Left lung (tissue), 4 donors: ENCODE measurements at regions not wholly inside any gene's neighbourhood (a gene's known extent, or its start where the extent isn't known, plus 50 kb on each side); places are given as distances from the start of the nearest gene placed in this dataset.

Experiments used
- ATAC-seq: fragments of 200-7000 bp; cut with Tn5 transposase; one replicate; pipeline ENCODE4 v1.9.1; 2020; ENCODE audit warnings: moderate library complexity
- DNase-seq, 4 donors: peaks; one replicate each; pipeline ENCODE4 v3.0.0-alpha.2; 2013 to 2020
- H3K27ac ChIP-seq, 2 donors: fragments of 200-600 bp; sonication (generic) in 1 of 2; one replicate each; pipeline versions ENCODE4 v1.5.0 to v1.8.0; 2020 to 2021
- H3K27me3 ChIP-seq, 2 donors: fragments of 200-600 bp; sonication (generic) in 1 of 2; one replicate each; pipeline versions ENCODE4 v1.5.0 to v1.8.0; 2020 to 2021
- H3K36me3 ChIP-seq, 2 donors: fragments of 200-600 bp; sonication (generic) in 1 of 2; one replicate each; pipeline versions ENCODE4 v1.5.0 to v1.8.0; 2020 to 2021
- H3K4me1 ChIP-seq, 2 donors: fragments of 200-600 bp; one replicate each; pipeline ENCODE4 v1.8.0; 2021
- H3K4me3 ChIP-seq, 2 donors: fragments of 200-600 bp; sonication (generic) in 1 of 2; one replicate each; pipeline versions ENCODE4 v1.5.0 to v1.8.0; 2020 to 2021; ENCODE audit warnings: mild to moderate bottlenecking in 1 of 2
- H3K9me3 ChIP-seq, 2 donors: fragments of 200-600 bp; sonication (generic) in 1 of 2; one replicate each; pipeline versions ENCODE4 v1.5.0 to v1.8.0; 2020 to 2021
- intact Hi-C, 2 donors: fragments of 100-400 bp; cut with DNase I; formaldehyde crosslinking; loops; one replicate each; pipeline versions ENCODE4 v1.11.2 to v1.14.2; 2022
- TF ChIP-seq, protein P1 (sequence below), 2 donors: fragments of 200-600 bp; sonication (generic) in 1 of 2; IDR thresholded peaks; one replicate each; pipeline versions ENCODE4 v1.5.0 to v1.8.0; 2021; ENCODE audit warnings: antibody characterized with exemption in 2 of 2
- donor health status: DM: no; HTN: yes; CAD: no.
- donor health status: DM: no; HTN: no; CAD: no.

DNA sequence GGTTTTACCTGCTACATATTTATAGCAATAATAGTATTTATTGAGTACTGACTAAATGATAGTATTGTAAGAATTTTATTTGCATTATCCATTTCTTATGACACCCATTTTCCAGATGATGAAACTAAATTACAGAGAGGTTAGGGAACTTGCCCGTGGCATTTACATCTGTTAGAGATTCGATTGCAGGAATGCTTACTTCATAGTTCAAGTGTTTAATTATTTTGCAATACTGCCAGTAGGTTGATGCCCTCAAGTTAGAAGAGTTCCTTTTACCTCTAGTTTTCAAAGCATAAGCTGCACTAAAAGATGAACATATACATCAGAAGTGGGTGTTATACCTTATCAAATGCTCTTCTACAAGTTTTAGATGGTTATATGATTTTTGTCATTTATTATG is 362.8 kb upstream of the RGMA start:
- no peak overlapping the region for H3K4me3 ChIP-seq
- H3K9me3 ChIP-seq = peaks cover 0 to 3% of the 10 kb centered on the region in 2 donors
- DNase-seq (no peak), ATAC-seq (peak; percentile 88)
- TF ChIP-seq, protein P1, sequence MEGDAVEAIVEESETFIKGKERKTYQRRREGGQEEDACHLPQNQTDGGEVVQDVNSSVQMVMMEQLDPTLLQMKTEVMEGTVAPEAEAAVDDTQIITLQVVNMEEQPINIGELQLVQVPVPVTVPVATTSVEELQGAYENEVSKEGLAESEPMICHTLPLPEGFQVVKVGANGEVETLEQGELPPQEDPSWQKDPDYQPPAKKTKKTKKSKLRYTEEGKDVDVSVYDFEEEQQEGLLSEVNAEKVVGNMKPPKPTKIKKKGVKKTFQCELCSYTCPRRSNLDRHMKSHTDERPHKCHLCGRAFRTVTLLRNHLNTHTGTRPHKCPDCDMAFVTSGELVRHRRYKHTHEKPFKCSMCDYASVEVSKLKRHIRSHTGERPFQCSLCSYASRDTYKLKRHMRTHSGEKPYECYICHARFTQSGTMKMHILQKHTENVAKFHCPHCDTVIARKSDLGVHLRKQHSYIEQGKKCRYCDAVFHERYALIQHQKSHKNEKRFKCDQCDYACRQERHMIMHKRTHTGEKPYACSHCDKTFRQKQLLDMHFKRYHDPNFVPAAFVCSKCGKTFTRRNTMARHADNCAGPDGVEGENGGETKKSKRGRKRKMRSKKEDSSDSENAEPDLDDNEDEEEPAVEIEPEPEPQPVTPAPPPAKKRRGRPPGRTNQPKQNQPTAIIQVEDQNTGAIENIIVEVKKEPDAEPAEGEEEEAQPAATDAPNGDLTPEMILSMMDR (IDR thresholded peaks at IDR 0.05) = no peak
- no peaks in the 10 kb centered on the region for H3K27me3 ChIP-seq
- intact Hi-C loops = no loop called here
- H3K36me3 ChIP-seq = no peaks in the 10 kb centered on the region
- H3K27ac ChIP-seq = no peak overlapping the region
- peaks cover 0 to 5% of the 10 kb centered on the region in 2 donors for H3K4me1 ChIP-seq

DNA sequence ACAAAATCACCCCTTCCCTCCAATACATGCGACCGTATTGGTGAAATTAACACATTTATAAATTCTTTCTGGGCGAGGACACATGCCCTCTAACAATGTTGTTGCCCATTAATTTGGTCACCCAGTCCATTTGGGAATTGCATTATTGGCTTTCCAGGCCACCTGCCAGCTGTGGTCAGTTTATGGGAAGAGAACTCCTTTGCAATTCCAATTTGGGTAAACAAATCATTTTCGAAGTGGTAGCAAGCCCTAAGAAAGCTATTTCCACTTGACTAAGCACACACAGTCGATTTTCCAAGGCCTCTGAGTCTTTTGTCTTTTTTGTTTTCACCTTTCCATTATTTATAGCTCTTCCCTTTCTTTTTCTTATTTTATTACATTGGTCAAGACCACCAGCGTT is 362.3 kb upstream of the RGMA start:
- Histone ChIP-seq H3K27ac (no peak overlapping the region), H3K4me1 (peaks cover 0 to 5% of the 10 kb centered on the region in 2 donors), H3K4me3 (no peak overlapping the region), H3K9me3 (peaks cover 0 to 3% of the 10 kb centered on the region in 2 donors), H3K27me3 (no peaks in the 10 kb centered on the region), H3K36me3 (no peaks in the 10 kb centered on the region)
- DNase-seq (no peak), ATAC-seq (peak; percentile 59)
- TF ChIP-seq, protein P1 (IDR thresholded peaks at IDR 0.05) = no peak
- intact Hi-C loops = no loop called here

DNA sequence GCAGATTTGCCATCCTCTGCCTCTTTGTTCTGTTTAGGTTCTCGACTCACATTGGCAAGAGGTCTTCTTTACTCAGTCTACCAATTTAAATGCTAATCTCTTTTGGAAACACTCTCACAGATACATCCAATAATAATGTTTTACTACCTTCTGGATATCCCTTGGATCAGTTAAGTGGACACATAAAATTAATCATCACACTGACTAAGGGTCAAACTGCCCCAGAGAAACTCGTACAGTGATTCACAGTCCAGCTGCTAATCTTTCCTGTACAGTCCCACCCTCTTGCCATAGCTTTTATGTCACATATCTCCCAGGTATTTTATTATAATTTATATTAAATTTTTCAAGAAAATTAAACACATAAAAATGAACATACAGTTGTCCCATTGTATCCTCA is 360.8 kb upstream of the RGMA start:
- DNase-seq (no peak), ATAC-seq (no peak)
- H3K27ac ChIP-seq = no peak overlapping the region
- TF ChIP-seq, protein P1 (IDR thresholded peaks at IDR 0.05) = no peak
- peaks cover 0 to 5% of the 10 kb centered on the region in 2 donors for H3K4me1 ChIP-seq
- intact Hi-C loops = no loop called here
- H3K36me3 ChIP-seq = no peaks in the 10 kb centered on the region
- H3K27me3 ChIP-seq = no peaks in the 10 kb centered on the region
- H3K9me3 ChIP-seq = peaks cover 0 to 3% of the 10 kb centered on the region in 2 donors
- H3K4me3 ChIP-seq = no peak overlapping the region

DNA sequence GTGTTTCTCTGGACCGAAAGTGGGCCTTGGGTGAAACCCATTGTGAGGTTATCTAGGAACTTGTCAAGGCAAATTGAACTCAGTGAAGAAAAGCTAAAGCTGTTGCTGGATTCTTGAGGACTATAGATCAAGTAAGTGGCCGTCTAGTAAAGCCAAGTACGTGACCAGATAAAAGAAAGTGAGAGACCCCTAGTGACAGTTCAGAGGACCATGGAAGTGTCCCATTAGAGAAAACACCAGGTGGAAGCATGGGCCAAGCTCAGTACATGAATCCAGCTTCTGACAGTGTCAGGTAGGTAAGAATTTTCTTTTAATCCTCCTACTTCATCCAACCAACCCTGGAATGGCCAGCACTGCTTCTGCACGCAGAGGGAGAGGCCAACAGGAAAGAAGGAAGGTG is 349.3 kb upstream of the RGMA start:
- no peak overlapping the region for H3K27ac ChIP-seq
- no peak for DNase-seq
- H3K9me3 ChIP-seq = no peaks in the 10 kb centered on the region
- intact Hi-C loops = no loop called here
- no peak for ATAC-seq
- TF ChIP-seq, protein P1 (IDR thresholded peaks at IDR 0.05) = no peak
- H3K36me3 ChIP-seq = no peaks in the 10 kb centered on the region
- no peak overlapping the region for H3K4me3 ChIP-seq
- H3K27me3 ChIP-seq = no peaks in the 10 kb centered on the region
- H3K4me1 ChIP-seq = no peaks in the 10 kb centered on the region

DNA sequence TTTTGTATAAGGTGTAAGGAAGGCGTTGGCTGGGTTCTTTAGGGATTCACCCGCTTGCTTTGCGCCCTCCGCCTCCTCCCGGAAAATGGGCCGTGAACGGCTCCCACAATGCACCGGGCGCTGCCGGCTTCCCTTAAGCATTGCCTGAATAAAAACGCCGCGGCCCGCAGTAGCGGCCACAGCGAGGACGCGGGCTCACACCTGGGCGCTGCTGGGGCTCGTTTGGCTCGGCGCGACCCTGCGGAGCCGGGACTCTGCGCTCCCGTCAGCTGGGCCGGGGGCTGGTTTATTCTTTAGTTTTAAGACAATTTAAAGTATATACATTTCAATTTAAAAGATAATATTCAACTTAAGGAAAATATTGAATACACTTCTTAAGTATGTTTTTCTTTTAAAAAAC is 343.5 kb upstream of the RGMA start:
- H3K9me3 ChIP-seq = peaks cover 0 to 3% of the 10 kb centered on the region in 2 donors
- no peaks in the 10 kb centered on the region for H3K27me3 ChIP-seq
- H3K4me3 ChIP-seq = no peak overlapping the region
- no peaks in the 10 kb centered on the region for H3K4me1 ChIP-seq
- H3K36me3 ChIP-seq = no peaks in the 10 kb centered on the region
- DNase-seq = no peak
- no peak overlapping the region for H3K27ac ChIP-seq
- intact Hi-C loops = no loop called here
- TF ChIP-seq, protein P1 (IDR thresholded peaks at IDR 0.05) = no peak
- ATAC-seq = no peak
